Stimulated activated CD4-positive, alpha-beta T cell treated with anti-CD3 and anti-CD28 coated beads, TNF-alpha, amount 100 ng/mL, for 24 hours (primary cell): ENCODE measurements at regions not wholly inside any gene's neighbourhood (a gene's known extent, or its start where the extent isn't known, plus 50 kb on each side); places are given as distances from the start of the nearest gene placed in this dataset.

Experiments
- DNase-seq, 3 experiments: peaks; one replicate each; pipeline ENCODE4 v3.0.0-alpha.2; 2020; ENCODE audit warnings: low read depth in 3 of 3

DNA sequence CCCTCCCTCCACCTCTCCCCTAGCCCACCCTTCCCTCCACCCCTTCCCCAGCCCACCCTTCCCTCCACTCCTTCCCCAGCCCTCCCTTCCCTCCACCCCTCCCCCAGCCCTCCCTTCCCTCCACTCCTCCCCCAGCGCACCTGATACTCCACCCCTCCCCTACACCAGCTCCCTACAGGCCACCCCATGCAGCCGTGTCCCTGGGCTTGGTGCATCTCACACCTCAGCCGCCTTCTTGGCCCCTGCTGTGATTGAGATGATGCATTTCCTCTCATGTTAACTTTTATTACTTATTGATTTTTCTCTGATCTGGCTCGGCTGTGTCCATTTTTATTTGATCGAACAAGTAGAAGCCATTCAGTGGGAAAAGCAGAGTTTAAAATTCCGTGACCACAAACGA lies 243.8 kb downstream of the MATN1 start:
- no peak for DNase-seq

DNA sequence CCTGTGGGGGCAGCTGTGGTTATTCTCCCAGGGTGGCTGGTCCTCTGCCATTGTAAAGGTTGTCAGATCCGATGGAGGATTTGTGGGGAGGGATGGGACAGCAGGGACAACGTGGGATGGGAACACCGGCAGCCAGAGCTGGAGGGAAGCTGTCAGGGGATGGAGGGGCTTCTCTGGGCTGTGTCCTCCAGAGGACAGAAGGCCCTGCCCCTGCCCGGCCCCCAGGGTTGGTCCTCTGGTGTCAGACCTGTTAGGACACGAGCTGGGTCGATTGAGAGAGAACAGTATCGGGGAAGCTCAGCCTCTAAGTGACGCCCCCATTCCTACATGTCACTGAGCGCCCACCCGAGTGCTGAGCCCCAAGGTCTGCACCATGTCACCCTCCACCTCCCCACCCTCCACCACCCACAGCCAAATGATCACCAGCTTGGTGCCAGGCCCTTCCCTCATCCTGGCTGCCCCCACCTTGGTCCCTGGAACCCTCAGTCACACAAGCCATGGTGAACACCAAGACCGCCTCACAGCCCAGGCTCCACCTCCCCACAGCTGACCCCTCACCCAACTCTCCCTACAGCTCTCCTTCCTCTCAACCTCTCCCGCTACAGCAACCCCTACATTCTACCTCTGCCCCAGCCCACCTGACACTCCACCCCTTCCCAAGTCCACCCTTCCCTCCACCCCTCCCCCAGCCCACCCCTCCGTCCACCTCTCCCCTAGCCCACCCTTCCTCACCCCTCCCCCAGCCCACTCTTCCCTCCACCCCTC lies 244.4 kb downstream of the MATN1 start:
- DNase-seq, result no peak

DNA sequence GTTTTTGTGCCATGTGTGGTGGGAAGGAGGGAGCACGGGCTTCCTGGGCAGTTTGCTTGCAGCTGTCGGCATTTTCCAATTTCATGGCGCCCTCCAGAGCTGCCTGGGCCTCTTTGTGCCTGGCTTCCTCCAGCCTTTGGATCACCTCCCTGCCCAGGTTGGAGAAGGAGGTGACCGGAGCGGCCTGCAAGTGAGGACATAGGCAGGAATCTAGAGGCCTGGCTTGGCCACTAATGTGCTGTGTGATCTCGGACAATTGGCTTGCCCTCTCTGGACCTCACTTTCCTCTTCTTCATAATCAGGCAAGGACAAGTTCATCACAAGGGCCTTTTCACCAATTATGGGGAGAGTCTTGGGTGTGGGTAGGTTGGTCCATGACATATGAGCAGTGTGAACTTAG lies 245.1 kb downstream of the MATN1 start:
- no peak for DNase-seq

DNA sequence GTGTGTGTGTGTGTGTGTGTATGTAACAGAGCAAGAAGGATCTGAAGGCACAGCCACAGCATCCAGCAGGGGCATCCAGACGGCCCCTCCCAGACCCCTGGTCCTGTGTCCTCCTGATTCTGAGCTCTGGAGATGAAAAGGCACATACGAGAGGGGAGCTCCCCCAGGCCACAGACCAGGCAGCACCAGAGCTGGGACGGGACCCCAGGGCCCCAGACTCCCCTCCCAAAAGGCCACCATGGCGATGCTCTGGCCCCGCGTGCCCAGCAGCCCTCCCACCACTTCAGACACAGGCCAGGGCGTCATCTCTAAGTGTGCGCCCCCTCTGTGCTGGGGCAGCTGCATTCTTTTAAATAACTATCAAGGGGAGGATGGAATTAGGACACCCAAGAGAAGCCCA lies 245.8 kb downstream of the MATN1 start:
- DNase-seq, result no peak

DNA sequence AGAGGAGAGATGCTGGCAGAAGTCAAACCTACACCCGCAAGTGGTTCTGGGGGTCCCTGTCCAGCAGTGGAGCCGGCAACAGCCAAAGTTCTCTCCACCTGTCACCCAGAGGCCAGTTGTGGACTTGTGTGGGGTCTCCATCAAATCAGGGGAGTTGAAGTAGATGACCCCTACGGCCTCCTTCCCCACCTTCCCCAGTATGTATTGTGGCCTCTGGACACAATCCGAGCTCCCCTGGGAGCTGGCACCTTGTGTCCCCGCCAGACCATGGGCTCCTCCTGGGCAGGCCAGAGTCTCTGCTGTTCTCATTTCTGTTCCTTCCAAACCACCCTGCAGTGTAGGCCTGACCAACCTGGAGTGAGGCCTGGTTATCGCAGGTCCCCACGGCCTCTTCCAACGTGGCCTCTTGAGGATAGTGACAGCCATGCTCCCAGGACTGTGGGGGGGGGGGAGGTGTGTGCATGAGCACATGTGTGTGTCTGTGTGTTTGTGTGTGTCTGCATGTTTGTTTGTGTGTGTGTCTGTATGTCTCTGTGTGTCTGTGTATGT lies 246.4 kb downstream of the MATN1 start:
- DNase-seq, result no peak

DNA sequence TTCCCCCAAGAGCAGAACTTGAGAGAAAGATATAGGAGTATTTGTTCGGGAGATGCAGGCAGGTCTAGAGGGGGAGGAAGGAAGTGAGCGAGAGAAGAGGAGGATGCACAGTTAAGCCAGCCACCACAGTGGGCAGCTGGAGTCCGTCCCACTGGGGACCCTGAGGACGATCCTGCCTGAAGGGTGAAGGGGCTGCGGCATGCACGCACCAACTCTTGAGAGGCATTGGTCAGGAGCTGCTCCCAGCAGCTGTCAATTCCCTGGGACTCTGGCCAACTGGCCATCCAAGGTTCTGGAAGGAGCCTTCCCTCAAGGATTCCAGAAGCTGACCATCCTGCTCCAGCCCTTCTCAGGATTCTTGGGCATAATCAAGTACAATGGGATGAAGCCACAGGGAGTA lies 246.9 kb downstream of the MATN1 start:
- DNase-seq, result no peak

DNA sequence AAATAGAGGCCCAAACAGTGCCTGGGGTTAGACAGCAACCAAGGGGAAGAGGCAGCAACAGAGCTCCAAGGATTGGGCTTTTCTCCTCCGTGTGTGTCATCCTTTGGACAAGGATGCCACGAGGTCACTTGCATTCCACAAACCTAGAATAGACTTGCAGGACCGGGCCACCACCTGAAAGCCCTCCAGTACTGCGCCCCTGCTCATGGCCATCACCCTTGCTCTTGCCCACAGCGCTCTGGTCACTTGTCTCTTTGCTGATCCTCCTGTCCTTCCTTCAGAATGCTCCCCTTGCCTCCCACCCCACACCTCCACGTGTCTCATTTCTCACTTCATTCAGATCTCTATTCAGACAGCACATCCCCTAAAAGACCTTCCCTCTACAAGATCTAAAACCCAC lies 247.4 kb downstream of the MATN1 start:
- DNase-seq, result no peak

DNA sequence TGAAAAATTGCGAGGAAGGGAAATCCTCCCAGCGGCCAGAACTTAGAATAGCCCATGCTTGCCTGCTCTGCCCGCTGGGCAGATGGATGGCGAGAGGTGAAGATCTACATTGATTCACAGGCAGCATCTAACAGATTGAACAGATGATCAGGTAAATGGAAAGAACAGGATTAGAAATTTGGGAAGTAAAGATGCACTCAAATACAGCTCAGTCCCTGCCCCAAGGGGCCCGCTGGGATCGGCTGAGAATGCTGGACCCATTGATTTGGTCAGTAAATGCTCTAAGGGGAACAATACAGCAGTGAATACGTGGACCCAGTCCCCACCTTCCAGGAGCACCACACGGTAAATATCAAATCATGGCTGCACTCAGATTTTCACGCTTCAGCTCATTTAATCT lies 248.2 kb downstream of the MATN1 start:
- no peak for DNase-seq

DNA sequence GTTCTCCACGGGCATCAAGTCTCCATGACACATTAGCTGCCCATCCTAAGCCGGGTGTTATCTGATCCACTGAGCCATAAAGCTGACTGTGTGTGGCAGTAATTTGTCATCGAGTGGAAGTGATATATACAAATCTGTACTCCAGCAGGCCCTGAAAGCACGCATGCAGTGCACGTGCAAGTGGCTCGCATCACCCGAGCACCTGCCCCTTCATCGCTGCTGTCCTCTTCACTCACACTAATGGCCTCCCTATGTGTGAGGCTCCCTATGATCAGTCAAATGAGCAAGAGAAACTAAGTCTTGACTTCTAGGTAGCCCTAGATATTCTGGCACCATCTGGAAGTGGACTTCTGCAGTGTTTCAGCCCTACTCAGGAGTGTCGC lies 248.6 kb downstream of the MATN1 start:
- DNase-seq, result no peak

DNA sequence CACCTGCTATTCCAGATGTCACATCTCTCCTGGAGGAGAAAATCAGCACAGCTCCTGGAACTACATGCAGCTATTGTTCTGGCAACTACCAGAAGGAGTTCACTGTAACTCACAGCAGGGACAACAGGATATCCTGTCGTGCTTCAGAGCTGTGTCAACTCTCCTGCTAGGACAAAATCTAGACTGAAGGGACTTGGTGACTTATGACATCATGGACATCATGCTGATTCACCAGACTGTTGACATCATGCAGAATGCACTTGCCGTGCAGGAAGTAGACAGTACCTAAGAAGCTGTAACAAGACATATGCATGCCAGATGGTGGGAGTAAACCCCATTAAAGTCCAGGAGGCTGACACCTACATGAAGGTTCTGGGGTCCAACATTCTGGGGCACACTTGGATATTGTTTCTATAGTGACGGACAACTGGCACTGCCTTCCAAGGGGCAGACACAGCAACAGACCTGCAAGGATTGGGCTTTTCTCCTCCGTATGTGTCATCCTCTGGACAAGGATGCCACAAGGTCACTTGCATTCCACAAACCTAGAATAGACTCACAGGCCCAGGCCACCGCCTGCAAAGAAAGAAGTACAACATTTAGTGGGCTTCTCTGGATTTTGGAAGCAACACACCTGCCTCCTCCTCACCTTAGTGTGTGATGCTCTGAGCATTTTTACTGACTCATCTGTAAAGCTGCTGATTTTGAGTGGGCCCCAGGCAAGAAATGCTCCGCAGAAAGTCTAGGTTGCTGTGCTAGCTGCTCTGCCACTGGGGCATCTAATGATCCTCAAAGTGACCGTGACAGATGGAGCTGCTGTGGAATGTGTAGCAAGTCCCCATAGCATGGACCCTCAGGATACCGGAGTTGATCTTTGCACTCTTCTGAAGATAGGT lies 249.2 kb downstream of the MATN1 start:
- DNase-seq, result no peak

DNA sequence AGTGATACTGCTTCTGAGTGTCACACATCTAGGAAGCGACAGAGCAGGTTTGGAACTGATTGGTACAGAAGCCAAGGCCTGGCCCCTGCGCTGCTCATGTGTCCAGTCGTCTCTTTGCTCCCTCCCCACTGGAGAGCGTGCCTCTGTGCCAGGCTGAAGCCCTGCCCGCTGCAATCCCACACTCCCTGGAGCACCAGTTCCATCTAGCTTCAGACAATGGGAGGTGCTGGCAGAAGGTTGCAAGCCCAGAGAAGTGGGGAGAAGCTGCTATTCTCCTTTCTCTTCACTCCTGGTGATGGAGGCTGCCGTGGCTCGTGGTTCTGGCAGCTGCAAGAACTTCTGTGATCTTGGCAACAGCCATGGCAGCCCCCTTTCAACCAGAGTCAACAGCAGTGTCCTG lies 250.9 kb downstream of the MATN1 start:
- no peak for DNase-seq

DNA sequence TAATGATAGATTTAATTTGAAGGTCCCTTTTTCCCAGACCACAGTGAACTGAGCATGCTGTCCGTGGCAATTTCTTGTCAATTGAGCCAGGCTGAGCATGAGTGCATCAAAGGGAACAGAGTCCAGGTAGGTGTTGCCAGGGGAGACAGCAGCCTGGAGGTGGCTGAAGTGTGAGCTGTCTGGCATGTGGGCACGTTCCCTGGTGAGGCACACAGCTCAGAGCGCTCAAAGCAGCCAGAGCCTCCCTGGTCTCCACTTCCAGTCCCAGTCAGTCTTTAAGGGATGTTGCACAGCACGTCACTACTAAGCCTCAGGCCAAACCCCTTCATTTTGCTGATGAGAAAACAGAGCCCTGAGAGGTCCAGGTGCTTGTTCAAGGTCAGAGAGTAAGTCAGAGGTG lies 251.4 kb downstream of the MATN1 start:
- DNase-seq, result no peak

DNA sequence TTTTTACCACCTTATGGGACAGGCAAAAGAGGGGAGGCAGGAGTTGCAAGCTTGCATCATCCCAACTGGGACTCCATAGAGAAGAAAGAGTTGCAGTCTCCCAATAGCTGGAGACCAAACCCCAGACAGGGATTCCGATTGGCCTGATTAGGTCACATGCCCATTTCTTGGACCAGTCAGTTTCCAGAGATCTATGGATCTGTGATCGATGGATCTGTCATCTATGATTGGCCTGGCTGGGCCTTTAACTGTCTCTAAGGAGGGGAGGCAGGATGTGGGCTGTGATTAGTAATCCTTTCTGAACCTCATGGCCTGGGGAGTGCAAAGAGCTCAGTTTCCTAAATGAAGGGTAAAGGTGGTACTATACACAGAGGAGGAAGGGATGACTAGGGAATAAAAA lies 252.1 kb downstream of the MATN1 start:
- DNase-seq, result no peak

DNA sequence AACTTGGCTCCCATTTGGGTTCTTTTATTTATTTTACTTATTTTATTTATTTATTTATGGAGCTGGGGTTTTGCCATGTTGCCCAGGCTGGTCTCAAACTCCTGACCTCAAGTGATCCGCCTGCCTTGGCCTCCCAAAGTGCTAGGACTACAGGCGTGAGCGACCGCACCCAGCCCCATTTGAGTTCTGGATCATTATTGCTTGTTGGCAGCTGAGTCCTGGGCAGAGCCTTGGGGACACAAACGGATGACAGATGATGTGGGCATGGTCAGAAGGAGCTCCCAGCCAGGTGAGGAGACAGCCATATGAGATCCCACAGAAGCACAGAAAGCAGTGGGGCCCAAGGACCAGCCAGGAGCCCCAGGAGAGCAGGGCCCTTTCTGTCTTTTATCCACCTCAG lies 254.0 kb downstream of the MATN1 start:
- DNase-seq, result no peak

DNA sequence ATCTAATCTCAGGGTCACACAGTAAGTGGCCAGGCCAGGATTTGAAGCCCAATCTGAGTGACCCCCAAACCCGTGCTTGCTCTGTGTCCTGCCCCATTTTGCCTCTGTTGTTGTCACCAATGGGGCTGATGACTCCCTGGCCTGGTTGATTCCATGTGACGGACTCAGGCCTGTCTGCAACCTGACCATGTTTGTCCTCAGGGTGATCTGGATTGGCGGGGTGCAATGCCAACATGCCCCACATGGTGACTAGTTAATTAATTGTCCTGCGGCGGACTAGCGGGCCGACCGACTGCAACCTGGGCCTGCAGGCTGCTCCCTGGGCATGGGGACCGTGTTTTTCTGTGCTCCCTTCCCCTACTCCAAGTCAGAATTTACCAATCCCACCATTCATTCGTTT lies 256.3 kb downstream of the MATN1 start:
- DNase-seq, result no peak

DNA sequence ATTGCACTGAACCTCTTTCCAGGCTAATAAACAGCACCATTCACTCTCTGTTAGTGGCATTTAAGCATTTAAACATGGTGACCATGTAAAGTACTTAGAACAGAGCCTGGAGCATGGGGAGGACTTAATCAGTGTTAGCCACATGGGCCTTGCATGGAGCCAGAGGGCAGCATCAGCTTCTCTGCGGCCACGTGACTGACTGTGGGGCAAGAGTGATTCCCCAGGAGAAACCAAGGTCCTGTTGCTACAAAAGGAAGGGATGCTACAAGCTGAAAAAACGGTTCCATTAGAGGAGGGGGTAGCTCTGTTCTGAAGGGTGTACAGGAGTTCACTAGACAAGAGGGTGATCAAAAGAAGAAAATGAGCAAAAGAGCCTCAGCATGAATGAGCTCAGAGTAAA lies 256.8 kb downstream of the MATN1 start:
- DNase-seq, result no peak

DNA sequence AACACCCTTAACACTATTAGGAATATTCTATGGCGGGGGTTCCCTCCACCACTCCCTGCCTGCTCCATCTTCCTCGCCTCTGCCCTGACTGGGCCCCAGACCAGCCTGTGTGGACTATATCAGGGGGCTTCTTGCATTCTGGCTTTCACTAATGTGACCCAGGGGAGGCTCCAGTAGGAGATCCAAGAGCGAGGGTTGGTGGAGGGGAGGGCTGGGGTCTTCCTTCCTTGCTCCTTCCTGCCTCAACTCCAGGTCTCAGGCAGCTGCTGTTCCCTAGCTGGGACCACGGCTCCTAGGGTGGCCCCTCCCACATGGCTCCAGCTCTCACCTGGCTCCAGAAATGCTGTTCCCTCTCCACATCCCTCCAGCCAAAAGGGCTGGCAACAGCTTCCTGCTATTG lies 257.4 kb downstream of the MATN1 start:
- DNase-seq, result no peak

DNA sequence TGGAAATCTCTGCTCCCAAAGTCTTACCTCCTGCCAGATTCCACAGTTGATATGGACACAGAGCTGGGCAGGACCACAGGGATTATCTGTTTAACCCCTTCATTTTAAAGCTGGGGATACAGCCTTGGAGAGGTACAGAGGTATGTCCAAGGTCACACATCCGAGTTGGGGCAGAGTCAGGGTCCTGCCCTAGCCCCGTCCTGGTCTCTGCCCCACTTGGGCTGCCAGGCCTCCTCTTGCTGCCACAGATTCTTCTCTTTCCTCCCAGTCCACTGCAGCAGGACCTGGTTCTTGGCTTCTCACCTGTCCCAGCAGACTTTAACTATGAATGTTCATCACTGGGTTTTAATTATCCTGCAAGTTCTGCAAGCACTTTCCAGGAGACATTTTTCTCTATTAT lies 258.3 kb downstream of the MATN1 start:
- DNase-seq, result no peak

DNA sequence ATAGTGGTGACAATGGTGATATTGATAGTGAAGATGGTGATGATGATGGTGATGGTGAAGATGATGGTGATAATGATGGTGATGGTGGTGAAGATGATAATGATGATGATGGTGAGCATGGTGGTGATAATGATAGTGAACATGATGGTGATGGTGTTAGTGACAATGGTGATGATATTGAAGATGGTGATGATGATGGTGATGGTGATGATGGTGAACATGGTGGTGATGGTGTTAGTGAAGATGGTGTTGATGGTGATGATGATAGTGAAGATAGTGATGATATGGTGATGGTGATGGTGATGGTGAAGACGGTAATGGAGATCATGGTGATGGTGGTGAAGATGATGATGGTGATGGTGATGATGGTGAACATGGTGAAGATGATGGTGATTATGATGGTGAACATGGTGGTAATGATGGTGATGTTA lies 259.2 kb downstream of the MATN1 start:
- DNase-seq, result no peak

DNA sequence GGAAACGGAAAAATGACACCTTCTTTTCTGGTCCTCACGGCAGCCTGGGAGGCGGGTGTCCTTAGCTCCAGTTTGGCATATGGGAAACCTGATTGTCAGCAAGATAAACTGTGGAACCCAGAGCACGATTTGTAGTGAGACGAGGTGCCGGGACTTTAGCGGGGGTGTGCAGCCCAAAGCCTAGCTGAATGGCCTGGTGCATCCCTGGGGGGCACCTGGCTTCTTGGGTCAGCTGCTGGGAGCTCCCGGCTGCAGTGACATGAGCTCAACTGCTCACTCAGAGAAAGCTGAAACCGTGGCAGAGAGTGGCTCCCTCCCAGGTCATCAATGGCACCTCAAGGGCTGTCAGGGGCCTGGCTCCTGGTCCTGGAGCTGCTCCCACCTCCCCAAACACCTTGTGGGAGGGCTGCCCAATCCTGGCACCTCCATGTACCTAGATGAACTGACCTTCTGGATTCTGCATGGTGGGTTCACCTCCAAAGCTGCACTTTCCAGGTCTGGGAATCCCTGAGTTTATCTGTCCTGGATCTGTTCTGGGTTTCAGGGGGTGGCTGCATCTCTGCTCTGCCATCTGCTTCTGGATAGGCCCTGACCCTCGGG lies 260.5 kb downstream of the MATN1 start:
- no peak for DNase-seq

DNA sequence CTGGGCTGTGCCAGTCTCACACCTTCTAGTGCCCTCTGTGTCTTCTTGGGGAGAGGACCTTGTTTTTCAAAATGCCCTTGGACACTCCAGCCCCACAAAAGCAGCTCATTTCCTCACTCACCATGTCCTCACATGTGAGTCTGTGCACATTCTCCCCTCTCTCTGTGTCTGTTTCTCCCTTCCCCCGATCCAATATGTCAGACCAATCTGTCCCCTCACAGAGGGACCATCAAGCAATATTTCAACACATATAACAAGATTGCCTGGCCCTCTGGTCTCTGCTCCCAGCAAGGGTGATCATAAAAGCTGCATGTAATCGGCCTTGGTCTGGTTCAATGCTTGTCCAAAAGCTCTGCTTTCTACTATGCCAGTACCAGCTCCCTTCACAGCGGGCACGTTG lies 261.2 kb downstream of the MATN1 start:
- DNase-seq, result no peak

DNA sequence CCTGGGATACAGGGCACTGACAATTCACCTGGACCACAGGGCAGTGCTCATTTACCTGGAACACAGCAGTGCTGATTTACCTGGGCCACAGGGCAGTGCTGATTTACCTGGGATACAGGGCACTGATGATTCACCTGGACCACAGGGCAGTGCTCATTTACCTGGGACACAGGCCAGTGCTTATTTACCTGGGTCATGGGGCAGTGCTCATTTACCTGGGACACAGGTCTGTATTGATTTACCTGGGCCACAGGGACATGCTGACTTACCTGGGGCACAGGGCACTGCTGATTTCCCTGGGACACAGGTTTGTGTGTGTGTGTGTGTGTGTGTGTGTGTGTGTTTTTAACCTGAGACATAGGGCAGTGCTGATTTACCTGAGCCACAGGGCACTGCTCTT lies 261.7 kb downstream of the MATN1 start:
- no peak for DNase-seq

DNA sequence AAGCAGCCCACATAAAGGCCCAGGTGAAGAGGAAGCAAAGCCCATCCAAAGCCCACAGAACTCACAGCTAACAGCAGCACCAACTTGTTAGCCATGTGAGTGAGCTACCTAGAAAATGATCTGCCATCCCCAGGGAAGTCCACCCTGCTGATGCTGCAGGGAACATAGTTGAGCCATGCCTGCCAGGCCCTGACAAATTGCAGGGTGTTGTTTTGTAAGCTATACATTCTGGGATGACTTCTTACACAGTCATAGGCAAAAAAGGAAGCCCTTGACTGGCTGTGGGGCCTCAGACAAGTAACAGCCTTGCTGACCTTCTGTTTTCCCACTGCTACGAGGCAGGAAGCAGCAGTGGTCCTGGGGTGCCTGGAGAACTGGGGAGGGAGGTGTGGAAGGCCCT lies 262.7 kb downstream of the MATN1 start:
- DNase-seq, result no peak
